Panc1 (cell line): ENCODE measurements at regions not wholly inside any gene's neighbourhood (a gene's known extent, or its start where the extent isn't known, plus 50 kb on each side); places are given as distances from the start of the nearest gene placed in this dataset.

Experiments
- ATAC-seq: fragments of 200-7000 bp; cut with Tn5 transposase; 2 replicates; pipeline ENCODE4 v1.9.1; 2020; ENCODE audit warnings: mild to moderate bottlenecking, moderate library complexity
- BruUV-seq: library from RNA; stranded (reverse); fragments of 400-500 nt; replicated peaks from 2 replicates; lab custom pipeline; 2021; lab: Mats Ljungman, UMichigan
- CTCF ChIA-PET: fragments of 300-600 bp; sonication (Branson Sonifier 250); formaldehyde crosslinking; loops from one replicate; lab custom pipeline; 2022; ENCODE audit warnings: antibody characterized with exemption; lab: Charles Lee
- POLR2A ChIA-PET: fragments of 300-600 bp; sonication (Branson Sonifier 250); formaldehyde crosslinking; loops from one replicate; lab custom pipeline; 2022; ENCODE audit warnings: antibody characterized with exemption; lab: Charles Lee
- DNase-seq: peaks from one replicate; pipeline ENCODE4 v3.0.0-alpha.2; 2010; ENCODE audit warnings: low read depth, low spot score
- H3K27ac ChIP-seq: 2 replicates; pipeline ENCODE4 v1.5.1; 2011; ENCODE audit warnings: mild to moderate bottlenecking, low read length, inconsistent platforms
- H3K27me3 ChIP-seq: fragments of 200-500 bp; sonication (Bioruptor generic); 2 replicates; pipeline ENCODE4 v1.6.0; 2014; ENCODE audit warnings: low read length, inconsistent platforms; ENCODE audit not compliant: control insufficient read depth, insufficient read depth
- H3K36me3 ChIP-seq: fragments of 200-500 bp; sonication (Bioruptor generic); 2 replicates; pipeline ENCODE4 v1.5.1; 2014; ENCODE audit warnings: inconsistent platforms, mild to moderate bottlenecking, low read length, moderate library complexity; ENCODE audit not compliant: control insufficient read depth, insufficient read depth
- H3K4me1 ChIP-seq: 2 replicates; pipeline ENCODE4 v1.5.1; 2011; ENCODE audit warnings: inconsistent platforms, mild to moderate bottlenecking, low read length, moderate library complexity; ENCODE audit not compliant: control insufficient read depth, insufficient read depth
- H3K4me3 ChIP-seq, 2 experiments: 2 replicates each; pipeline ENCODE4 v1.5.1; 2011 to 2012; ENCODE audit warnings: low read depth in 2 of 2, low read length in 2 of 2, mild to moderate bottlenecking in 2 of 2, inconsistent platforms in 1 of 2, moderate library complexity in 1 of 2
- H3K9me3 ChIP-seq: fragments of 200-500 bp; sonication (Bioruptor generic); 2 replicates; pipeline ENCODE4 v1.5.1; 2014; ENCODE audit warnings: low read depth, mild to moderate bottlenecking, inconsistent platforms, low read length, moderate library complexity; ENCODE audit not compliant: control insufficient read depth, insufficient read depth
- POLR2AphosphoS5 ChIP-seq: IDR thresholded peaks from 2 replicates; pipeline ENCODE4 v1.6.1; 2012; ENCODE audit warnings: mild to moderate bottlenecking, low read depth, low read length, moderate library complexity
- SIN3A ChIP-seq: IDR thresholded peaks from 2 replicates; pipeline ENCODE4 v1.6.1; 2012; ENCODE audit warnings: low read depth, mild to moderate bottlenecking, low read length, moderate library complexity, borderline replicate concordance; ENCODE audit not compliant: insufficient read depth
- TCF7L2 ChIP-seq: IDR thresholded peaks from 2 replicates; pipeline ENCODE4 v1.6.1; 2011; ENCODE audit warnings: mild to moderate bottlenecking, low read depth, low read length, inconsistent platforms
- in situ Hi-C: cut with HindIII; loops from 2 replicates; pipeline ENCODE4 v1.10.0; 2016; ENCODE audit warnings: low sequenced_read_pairs, low pct_unique_long_range_greater_than_20kb
- intact Hi-C: fragments of 100-400 bp; cut with micrococcal nuclease; formaldehyde crosslinking; loops from one replicate; pipeline ENCODE4 v1.10.0; 2022; ENCODE audit not compliant: unreplicated experiment
- TF ChIP-seq, protein P1 (sequence below), 2 experiments: IDR thresholded peaks; 2 replicates each; pipeline ENCODE4 v1.6.1; 2011 to 2012; ENCODE audit warnings: low read depth in 2 of 2, control low read depth in 1 of 2, low read length in 1 of 2, mild to moderate bottlenecking in 1 of 2, moderate library complexity in 1 of 2; ENCODE audit not compliant: insufficient read depth in 1 of 2
- TF ChIP-seq, protein P2 (sequence below): fragments of 450-650 bp; IDR thresholded peaks from 2 replicates; pipeline ENCODE4 v1.5.1; 2017; ENCODE audit warnings: mild to moderate bottlenecking

DNA sequence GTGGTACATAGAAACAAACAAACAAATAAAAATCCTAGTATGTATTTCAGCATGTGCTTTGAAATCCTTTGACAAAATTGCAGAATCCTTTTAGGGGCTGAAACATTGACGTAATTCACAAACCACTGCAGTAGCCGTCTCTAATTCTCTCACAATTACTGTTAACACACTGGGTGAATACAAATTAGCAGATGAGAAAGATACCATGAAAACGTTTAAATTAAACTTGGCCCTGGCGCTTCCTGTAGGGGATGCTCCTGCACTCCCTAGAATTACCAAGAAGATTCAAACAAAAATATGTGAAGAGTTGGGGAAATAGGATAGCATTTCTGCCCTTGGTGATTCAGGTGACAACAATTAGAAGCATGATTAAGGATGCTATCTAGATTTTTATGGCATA lies 772.5 kb upstream of the PRKX start:
- DNase-seq (no peak), ATAC-seq (no peak)
- no peak overlapping the region for H3K27ac ChIP-seq
- no peaks in the 10 kb centered on the region for H3K4me1 ChIP-seq
- H3K4me3 ChIP-seq, result no peak overlapping the region
- no peaks in the 10 kb centered on the region for H3K36me3 ChIP-seq
- in situ Hi-C loops, result no loop called here
- ChIA-PET POLR2A (no interaction called here), CTCF (no interaction called here)
- no peaks in the 10 kb centered on the region for H3K27me3 ChIP-seq
- no peaks in the 10 kb centered on the region for H3K9me3 ChIP-seq
- TF ChIP-seq, protein P1, sequence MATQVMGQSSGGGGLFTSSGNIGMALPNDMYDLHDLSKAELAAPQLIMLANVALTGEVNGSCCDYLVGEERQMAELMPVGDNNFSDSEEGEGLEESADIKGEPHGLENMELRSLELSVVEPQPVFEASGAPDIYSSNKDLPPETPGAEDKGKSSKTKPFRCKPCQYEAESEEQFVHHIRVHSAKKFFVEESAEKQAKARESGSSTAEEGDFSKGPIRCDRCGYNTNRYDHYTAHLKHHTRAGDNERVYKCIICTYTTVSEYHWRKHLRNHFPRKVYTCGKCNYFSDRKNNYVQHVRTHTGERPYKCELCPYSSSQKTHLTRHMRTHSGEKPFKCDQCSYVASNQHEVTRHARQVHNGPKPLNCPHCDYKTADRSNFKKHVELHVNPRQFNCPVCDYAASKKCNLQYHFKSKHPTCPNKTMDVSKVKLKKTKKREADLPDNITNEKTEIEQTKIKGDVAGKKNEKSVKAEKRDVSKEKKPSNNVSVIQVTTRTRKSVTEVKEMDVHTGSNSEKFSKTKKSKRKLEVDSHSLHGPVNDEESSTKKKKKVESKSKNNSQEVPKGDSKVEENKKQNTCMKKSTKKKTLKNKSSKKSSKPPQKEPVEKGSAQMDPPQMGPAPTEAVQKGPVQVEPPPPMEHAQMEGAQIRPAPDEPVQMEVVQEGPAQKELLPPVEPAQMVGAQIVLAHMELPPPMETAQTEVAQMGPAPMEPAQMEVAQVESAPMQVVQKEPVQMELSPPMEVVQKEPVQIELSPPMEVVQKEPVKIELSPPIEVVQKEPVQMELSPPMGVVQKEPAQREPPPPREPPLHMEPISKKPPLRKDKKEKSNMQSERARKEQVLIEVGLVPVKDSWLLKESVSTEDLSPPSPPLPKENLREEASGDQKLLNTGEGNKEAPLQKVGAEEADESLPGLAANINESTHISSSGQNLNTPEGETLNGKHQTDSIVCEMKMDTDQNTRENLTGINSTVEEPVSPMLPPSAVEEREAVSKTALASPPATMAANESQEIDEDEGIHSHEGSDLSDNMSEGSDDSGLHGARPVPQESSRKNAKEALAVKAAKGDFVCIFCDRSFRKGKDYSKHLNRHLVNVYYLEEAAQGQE (IDR thresholded peaks at IDR 0.05; ENCODE audit: insufficient read depth in 1 of 2, low read depth in 2 of 2, low read length in 1 of 2), result no peak
- TF ChIP-seq SIN3A (no peak), POLR2AphosphoS5 (no peak), TCF7L2 (no peak)
- TF ChIP-seq, protein P2, sequence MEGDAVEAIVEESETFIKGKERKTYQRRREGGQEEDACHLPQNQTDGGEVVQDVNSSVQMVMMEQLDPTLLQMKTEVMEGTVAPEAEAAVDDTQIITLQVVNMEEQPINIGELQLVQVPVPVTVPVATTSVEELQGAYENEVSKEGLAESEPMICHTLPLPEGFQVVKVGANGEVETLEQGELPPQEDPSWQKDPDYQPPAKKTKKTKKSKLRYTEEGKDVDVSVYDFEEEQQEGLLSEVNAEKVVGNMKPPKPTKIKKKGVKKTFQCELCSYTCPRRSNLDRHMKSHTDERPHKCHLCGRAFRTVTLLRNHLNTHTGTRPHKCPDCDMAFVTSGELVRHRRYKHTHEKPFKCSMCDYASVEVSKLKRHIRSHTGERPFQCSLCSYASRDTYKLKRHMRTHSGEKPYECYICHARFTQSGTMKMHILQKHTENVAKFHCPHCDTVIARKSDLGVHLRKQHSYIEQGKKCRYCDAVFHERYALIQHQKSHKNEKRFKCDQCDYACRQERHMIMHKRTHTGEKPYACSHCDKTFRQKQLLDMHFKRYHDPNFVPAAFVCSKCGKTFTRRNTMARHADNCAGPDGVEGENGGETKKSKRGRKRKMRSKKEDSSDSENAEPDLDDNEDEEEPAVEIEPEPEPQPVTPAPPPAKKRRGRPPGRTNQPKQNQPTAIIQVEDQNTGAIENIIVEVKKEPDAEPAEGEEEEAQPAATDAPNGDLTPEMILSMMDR, result no peak
- intact Hi-C loops, result no loop called here
- no TSS peak for BruUV-seq

DNA sequence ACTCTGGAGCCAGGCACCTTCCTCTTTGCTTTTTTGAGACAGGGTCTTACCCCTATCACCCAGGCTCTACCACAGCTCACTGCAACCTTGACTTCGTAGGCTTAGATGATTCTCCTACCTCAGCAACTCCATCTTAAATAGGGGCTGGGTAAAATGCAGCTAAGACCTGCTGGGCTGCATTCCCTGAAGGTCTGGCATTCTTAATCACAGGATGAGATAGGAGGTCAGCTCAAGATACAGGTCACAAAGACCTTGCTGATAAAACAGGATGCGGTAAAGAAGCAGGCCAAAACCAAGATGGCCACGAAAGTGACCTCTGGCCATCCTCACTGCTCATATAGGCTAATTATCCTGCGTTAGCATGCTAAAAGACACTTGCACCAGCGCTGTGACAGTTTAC lies 770.8 kb upstream of the PRKX start:
- in situ Hi-C loops, result no loop called here
- intact Hi-C loops, result no loop called here
- Histone ChIP-seq H3K9me3 (no peaks in the 10 kb centered on the region), H3K27ac (no peak overlapping the region), H3K36me3 (no peaks in the 10 kb centered on the region), H3K4me1 (no peaks in the 10 kb centered on the region), H3K27me3 (no peaks in the 10 kb centered on the region), H3K4me3 (no peak overlapping the region)
- ChIA-PET CTCF (no interaction called here), POLR2A (no interaction called here)
- TF ChIP-seq, protein P1 (IDR thresholded peaks at IDR 0.05; ENCODE audit: insufficient read depth in 1 of 2, low read depth in 2 of 2, low read length in 1 of 2), result no peak
- TF ChIP-seq, protein P2, result no peak
- TF ChIP-seq TCF7L2 (no peak), POLR2AphosphoS5 (no peak), SIN3A (no peak)
- ATAC-seq (no peak), DNase-seq (no peak)
- BruUV-seq, result no TSS peak
